ENCODE measurements at regions not wholly inside any gene's neighbourhood (a gene's known extent, or its start where the extent isn't known, plus 50 kb on each side); places are given as distances from the start of the nearest gene placed in this dataset.
A peak's percentile ranks its signal among the peaks of the same experiment; 100 is the strongest.

DNA sequence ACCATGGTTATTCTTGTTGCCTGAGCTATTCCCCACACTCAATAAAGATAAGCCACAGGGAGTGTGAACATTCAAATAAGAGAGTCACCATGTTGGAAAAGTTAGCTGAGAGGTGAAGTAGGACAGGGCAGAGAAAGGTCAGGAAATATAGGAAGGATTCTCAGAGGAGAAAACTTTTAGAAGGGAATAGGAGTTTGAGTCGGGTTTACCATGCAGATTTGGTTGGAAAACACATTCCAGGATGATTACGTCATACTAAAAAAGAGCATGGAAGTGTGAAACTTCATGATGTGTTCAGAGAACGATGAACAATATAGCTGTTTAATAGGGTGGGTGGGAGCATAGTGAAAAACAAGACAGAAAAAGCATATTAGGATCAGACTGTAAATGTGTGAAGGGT is 1125.3 kb upstream of the ADGRL2 start (continued):
- TF ChIP-seq, protein P1, sequence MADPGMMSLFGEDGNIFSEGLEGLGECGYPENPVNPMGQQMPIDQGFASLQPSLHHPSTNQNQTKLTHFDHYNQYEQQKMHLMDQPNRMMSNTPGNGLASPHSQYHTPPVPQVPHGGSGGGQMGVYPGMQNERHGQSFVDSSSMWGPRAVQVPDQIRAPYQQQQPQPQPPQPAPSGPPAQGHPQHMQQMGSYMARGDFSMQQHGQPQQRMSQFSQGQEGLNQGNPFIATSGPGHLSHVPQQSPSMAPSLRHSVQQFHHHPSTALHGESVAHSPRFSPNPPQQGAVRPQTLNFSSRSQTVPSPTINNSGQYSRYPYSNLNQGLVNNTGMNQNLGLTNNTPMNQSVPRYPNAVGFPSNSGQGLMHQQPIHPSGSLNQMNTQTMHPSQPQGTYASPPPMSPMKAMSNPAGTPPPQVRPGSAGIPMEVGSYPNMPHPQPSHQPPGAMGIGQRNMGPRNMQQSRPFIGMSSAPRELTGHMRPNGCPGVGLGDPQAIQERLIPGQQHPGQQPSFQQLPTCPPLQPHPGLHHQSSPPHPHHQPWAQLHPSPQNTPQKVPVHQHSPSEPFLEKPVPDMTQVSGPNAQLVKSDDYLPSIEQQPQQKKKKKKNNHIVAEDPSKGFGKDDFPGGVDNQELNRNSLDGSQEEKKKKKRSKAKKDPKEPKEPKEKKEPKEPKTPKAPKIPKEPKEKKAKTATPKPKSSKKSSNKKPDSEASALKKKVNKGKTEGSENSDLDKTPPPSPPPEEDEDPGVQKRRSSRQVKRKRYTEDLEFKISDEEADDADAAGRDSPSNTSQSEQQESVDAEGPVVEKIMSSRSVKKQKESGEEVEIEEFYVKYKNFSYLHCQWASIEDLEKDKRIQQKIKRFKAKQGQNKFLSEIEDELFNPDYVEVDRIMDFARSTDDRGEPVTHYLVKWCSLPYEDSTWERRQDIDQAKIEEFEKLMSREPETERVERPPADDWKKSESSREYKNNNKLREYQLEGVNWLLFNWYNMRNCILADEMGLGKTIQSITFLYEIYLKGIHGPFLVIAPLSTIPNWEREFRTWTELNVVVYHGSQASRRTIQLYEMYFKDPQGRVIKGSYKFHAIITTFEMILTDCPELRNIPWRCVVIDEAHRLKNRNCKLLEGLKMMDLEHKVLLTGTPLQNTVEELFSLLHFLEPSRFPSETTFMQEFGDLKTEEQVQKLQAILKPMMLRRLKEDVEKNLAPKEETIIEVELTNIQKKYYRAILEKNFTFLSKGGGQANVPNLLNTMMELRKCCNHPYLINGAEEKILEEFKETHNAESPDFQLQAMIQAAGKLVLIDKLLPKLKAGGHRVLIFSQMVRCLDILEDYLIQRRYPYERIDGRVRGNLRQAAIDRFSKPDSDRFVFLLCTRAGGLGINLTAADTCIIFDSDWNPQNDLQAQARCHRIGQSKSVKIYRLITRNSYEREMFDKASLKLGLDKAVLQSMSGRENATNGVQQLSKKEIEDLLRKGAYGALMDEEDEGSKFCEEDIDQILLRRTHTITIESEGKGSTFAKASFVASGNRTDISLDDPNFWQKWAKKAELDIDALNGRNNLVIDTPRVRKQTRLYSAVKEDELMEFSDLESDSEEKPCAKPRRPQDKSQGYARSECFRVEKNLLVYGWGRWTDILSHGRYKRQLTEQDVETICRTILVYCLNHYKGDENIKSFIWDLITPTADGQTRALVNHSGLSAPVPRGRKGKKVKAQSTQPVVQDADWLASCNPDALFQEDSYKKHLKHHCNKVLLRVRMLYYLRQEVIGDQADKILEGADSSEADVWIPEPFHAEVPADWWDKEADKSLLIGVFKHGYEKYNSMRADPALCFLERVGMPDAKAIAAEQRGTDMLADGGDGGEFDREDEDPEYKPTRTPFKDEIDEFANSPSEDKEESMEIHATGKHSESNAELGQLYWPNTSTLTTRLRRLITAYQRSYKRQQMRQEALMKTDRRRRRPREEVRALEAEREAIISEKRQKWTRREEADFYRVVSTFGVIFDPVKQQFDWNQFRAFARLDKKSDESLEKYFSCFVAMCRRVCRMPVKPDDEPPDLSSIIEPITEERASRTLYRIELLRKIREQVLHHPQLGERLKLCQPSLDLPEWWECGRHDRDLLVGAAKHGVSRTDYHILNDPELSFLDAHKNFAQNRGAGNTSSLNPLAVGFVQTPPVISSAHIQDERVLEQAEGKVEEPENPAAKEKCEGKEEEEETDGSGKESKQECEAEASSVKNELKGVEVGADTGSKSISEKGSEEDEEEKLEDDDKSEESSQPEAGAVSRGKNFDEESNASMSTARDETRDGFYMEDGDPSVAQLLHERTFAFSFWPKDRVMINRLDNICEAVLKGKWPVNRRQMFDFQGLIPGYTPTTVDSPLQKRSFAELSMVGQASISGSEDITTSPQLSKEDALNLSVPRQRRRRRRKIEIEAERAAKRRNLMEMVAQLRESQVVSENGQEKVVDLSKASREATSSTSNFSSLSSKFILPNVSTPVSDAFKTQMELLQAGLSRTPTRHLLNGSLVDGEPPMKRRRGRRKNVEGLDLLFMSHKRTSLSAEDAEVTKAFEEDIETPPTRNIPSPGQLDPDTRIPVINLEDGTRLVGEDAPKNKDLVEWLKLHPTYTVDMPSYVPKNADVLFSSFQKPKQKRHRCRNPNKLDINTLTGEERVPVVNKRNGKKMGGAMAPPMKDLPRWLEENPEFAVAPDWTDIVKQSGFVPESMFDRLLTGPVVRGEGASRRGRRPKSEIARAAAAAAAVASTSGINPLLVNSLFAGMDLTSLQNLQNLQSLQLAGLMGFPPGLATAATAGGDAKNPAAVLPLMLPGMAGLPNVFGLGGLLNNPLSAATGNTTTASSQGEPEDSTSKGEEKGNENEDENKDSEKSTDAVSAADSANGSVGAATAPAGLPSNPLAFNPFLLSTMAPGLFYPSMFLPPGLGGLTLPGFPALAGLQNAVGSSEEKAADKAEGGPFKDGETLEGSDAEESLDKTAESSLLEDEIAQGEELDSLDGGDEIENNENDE (IDR thresholded peaks at IDR 0.05; ENCODE audit: insufficient replicate concordance, low read length), result no peak
- TF ChIP-seq ZNF274 (IDR thresholded peaks at IDR 0.05; ENCODE audit: borderline replicate concordance, extremely low read depth, low read length), result no peak
- TF ChIP-seq CBX8 (IDR thresholded peaks at IDR 0.05; ENCODE audit: borderline replicate concordance, low read depth, low read length), result no peak
- TF ChIP-seq CEBPB (IDR thresholded peaks at IDR 0.05; ENCODE audit: low read depth, low read length), result peak; percentile 58; the same call in 1 of the 2 replicates
- no peak for TF ChIP-seq BCL11A (IDR thresholded peaks at IDR 0.05; ENCODE audit: low read depth in 2 of 2, low read length in 2 of 2)
- no peak for TF ChIP-seq RXRA (IDR thresholded peaks at IDR 0.05; ENCODE audit: insufficient read depth, low read depth, low read length)
- TF ChIP-seq RAD21 (IDR thresholded peaks at IDR 0.05 in 1 of 2, conservative IDR thresholded peaks at IDR 0.05 in 1 of 2; ENCODE audit: low read depth in 2 of 2, low read length in 2 of 2), result no peak
- no peak for TF ChIP-seq CHD2 (IDR thresholded peaks at IDR 0.05; ENCODE audit: low read length)
- TF ChIP-seq BACH1 (IDR thresholded peaks at IDR 0.05; ENCODE audit: low read length), result no peak
- no peak for TF ChIP-seq KDM4A (IDR thresholded peaks at IDR 0.05; ENCODE audit: low read depth, low read length, severe bottlenecking)
- TF ChIP-seq CHD1 (IDR thresholded peaks at IDR 0.05; ENCODE audit: low read depth, low read length), result no peak
- TF ChIP-seq PHF8 (conservative IDR thresholded peaks at IDR 0.05; ENCODE audit: low read depth, low read length), result no peak

Measured in H1 (cell line).